GM12892 (cell line): ENCODE measurements at regions not wholly inside any gene's neighbourhood (a gene's known extent, or its start where the extent isn't known, plus 50 kb on each side); places are given as distances from the start of the nearest gene placed in this dataset.
A peak's percentile ranks its signal among the peaks of the same experiment; 100 is the strongest.

Source experiments
- DNase-seq: peaks from one replicate; pipeline ENCODE4 v3.0.0; 2011; ENCODE audit not compliant: insufficient read length
- FAIRE-seq: peaks from 2 replicates; lab custom pipeline; 2011; peaks lifted over from hg19 to GRCh38; lab: Jason Lieb, UNC
- POLR2A ChIP-seq: IDR thresholded peaks from 2 replicates; pipeline ENCODE4 v1.6.1; 2011; ENCODE audit warnings: low read depth, low read length, control low read depth
- POLR2AphosphoS5 ChIP-seq: IDR thresholded peaks from 2 replicates; pipeline ENCODE4 v1.6.1; 2011; ENCODE audit warnings: low read depth, low read length, control low read depth
- TAF1 ChIP-seq: IDR thresholded peaks from 2 replicates; pipeline ENCODE4 v1.6.1; 2011; ENCODE audit warnings: low read depth, mild to moderate bottlenecking, control low read depth, low read length, borderline replicate concordance

- peak; percentile 30 for FAIRE-seq
- TF ChIP-seq POLR2A: no peak
- no peak for TF ChIP-seq POLR2AphosphoS5
- TF ChIP-seq TAF1: no peak
- no peak for DNase-seq
Measured at GRCh38 chr4:128589384-128589965, 220.0 kb upstream of the JADE1 start.

DNA sequence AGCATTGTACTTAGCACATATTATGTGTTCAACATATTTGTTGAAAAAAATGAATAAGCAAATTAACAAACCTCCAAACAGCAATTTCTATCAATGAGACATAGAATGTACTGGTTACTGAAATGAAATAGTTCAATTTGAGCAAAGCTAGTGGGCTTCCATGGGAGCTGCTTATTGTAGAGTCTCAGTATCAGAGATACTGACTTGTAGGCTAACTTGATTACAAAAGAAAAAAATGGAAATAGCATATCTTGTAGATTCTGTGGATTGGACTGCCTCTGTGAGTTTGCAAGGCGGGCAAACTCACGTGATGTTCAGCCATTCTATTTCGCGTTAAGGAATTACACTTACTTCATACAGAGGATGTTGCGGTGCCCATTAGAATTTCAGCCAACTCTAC, 222.1 kb upstream of the JADE1 start:
- DNase-seq (no peak), FAIRE-seq (no peak)
- TF ChIP-seq TAF1 (no peak), POLR2A (no peak), POLR2AphosphoS5 (no peak)

GRCh38 chr4:128583753-128584712, 225.5 kb upstream of the JADE1 start:
- TF ChIP-seq POLR2A (no peak), TAF1 (no peak), POLR2AphosphoS5 (no peak)
- FAIRE-seq (no peak), DNase-seq (no peak)

GRCh38 chr4:128582427-128582870, 227.1 kb upstream of the JADE1 start:
- TF ChIP-seq TAF1: no peak
- TF ChIP-seq POLR2AphosphoS5: no peak
- no peak for TF ChIP-seq POLR2A
- FAIRE-seq: no peak
- DNase-seq: no peak

DNA sequence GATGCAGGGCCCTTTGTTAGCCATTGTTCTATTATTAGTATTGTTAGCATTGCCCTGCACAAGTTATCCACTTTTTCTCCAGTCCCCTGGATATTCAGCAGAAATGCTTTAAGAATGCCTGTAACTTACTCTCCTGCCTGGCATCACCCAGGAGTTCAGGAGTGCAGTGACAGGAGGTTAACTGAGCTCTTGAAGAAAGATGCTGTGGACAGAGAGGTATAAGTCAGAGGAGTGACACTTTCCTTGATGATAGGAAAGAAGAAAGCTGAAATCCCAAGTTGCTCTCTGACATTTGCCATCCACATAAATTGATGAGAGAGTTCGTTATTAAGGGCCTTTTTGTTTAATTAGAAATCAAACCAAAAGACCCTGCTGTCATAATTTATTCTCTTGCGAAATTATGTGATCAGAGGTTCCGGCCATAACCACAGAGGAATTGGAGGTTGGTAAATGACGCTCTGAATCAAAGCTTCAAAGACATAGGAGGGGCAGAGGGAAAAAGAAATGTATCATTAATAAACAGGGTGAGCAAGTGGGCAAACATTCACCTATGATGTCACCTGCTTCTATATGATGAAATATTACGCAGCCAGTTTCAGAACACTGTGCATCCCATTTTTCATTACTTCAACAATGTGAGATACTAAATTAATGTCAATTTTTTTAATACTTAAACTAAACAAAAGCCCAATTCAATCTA, 230.2 kb upstream of the JADE1 start:
- DNase-seq (no peak), FAIRE-seq (no peak)
- no peak for TF ChIP-seq TAF1
- TF ChIP-seq POLR2A: no peak
- no peak for TF ChIP-seq POLR2AphosphoS5

- FAIRE-seq: peak; percentile 44
- TF ChIP-seq POLR2AphosphoS5 (no peak), POLR2A (no peak), TAF1 (no peak)
- peak; percentile 48 for DNase-seq
Measured at GRCh38 chr4:128574706-128575105, 234.8 kb upstream of the JADE1 start.

- TF ChIP-seq POLR2A: no peak
- no peak for TF ChIP-seq POLR2AphosphoS5
- TF ChIP-seq TAF1: no peak
- no peak for FAIRE-seq
- no peak for DNase-seq
Measured at GRCh38 chr4:128573781-128574508, 235.6 kb upstream of the JADE1 start.

DNA sequence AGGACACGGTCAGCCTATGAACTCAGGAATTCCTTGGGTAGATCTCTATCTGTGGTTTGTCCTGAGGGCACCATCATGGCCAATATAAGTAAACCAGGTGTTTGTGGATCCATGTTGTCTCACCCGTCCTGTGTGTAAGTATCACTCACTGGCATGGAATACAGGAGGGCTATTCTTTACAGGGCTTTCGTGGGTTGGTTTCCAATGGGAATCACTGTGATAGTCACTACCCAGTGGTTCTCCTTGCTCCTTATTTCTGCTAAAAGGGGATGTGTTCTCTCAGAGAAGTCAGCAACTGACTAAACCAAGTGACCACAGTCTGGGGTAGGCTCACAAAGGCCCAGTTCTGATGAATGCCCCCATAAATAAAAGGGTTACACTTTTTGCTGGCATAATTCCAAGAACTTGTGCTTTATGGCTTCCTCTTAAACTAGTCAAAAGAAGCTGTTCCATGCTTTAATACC, 236.7 kb upstream of the JADE1 start:
- FAIRE-seq: no peak
- DNase-seq: no peak
- TF ChIP-seq POLR2A (no peak), POLR2AphosphoS5 (no peak)

DNA sequence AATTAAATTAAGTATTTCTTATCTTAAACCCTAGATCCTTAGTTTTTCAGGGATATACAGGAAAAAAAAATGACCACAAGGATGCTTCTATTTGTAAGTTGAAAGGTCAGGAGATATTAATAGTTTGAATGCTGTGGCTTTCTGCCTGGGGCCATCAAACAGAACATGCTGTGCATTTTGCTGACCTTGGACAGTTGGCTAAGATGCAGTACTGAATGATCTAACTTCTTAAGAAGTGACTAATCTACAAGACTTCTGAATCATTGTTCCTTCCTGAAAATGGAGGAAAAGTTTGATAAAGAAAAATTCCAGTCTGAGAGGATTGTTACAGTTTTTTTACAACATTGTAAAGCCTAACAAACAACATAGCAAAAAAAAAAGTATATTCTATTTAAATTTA, 237.8 kb upstream of the JADE1 start:
- DNase-seq: no peak
- no peak for TF ChIP-seq TAF1
- TF ChIP-seq POLR2AphosphoS5: no peak
- TF ChIP-seq POLR2A: no peak
- no peak for FAIRE-seq

GRCh38 chr4:128570387-128570975, 239.0 kb upstream of the JADE1 start:
- DNase-seq: no peak
- FAIRE-seq: no peak
- no peak for TF ChIP-seq TAF1
- TF ChIP-seq POLR2A: no peak
- no peak for TF ChIP-seq POLR2AphosphoS5
